Activated T-cell treated with anti-CD3 and anti-CD28 coated beads for 48 hours (primary cell): ENCODE measurements at regions not wholly inside any gene's neighbourhood (a gene's known extent, or its start where the extent isn't known, plus 50 kb on each side); places are given as distances from the start of the nearest gene placed in this dataset.
"Not testable (repeated sequence)": the region's sequence is repeated elsewhere in the genome, so short reads cannot be mapped to it uniquely, and the experiment has no call there.

ENCODE experiments used
- DNase-seq: peaks from one replicate; pipeline ENCODE4 v3.0.0-alpha.2; 2020; ENCODE audit warnings: low read depth

GRCh38 chr11:28799316-28799715, 691.1 kb downstream of the METTL15 start:
- no peak for DNase-seq

GRCh38 chr11:28798286-28798685, 690.1 kb downstream of the METTL15 start:
- no peak for DNase-seq

GRCh38 chr11:28797536-28797935, 689.3 kb downstream of the METTL15 start:
- no peak for DNase-seq

GRCh38 chr11:28794405-28794804, 686.2 kb downstream of the METTL15 start:
- no peak for DNase-seq

GRCh38 chr11:28793282-28793738, 685.1 kb downstream of the METTL15 start:
- DNase-seq = no peak

- no peak for DNase-seq
Observed at GRCh38 chr11:28792856-28793255, 684.7 kb downstream of the METTL15 start.

- not testable (repeated sequence) for DNase-seq
Observed at GRCh38 chr11:28787897-28788296, 679.7 kb downstream of the METTL15 start.

GRCh38 chr11:28777126-28777525, 668.9 kb downstream of the METTL15 start:
- DNase-seq = no peak

- DNase-seq = no peak
Observed at GRCh38 chr11:28773606-28774005, 665.4 kb downstream of the METTL15 start.

GRCh38 chr11:28770806-28771205, 662.6 kb downstream of the METTL15 start:
- no peak for DNase-seq

- no peak for DNase-seq
Observed at GRCh38 chr11:28767574-28767973, 659.4 kb downstream of the METTL15 start.

GRCh38 chr11:28763876-28764275, 655.7 kb downstream of the METTL15 start:
- no peak for DNase-seq

- DNase-seq = no peak
Observed at GRCh38 chr11:28763151-28763550, 655.0 kb downstream of the METTL15 start.

GRCh38 chr11:28760676-28761390, 652.6 kb downstream of the METTL15 start:
- no peak for DNase-seq

GRCh38 chr11:28759311-28759710, 651.1 kb downstream of the METTL15 start:
- no peak for DNase-seq

GRCh38 chr11:28757725-28758515, 649.7 kb downstream of the METTL15 start:
- DNase-seq = no peak

GRCh38 chr11:28756977-28757376, 648.8 kb downstream of the METTL15 start:
- DNase-seq = no peak

GRCh38 chr11:28743061-28743550, 634.9 kb downstream of the METTL15 start:
- DNase-seq = no peak

- no peak for DNase-seq
Observed at GRCh38 chr11:28739489-28740280, 631.5 kb downstream of the METTL15 start.

- no peak for DNase-seq
Observed at GRCh38 chr11:28738549-28738948, 630.4 kb downstream of the METTL15 start.

- DNase-seq = no peak
Observed at GRCh38 chr11:28736256-28736655, 628.1 kb downstream of the METTL15 start.

- DNase-seq = no peak
Observed at GRCh38 chr11:28735511-28735910, 627.3 kb downstream of the METTL15 start.
